HG02759 (cell line): ENCODE measurements at regions not wholly inside any gene's neighbourhood (a gene's known extent, or its start where the extent isn't known, plus 50 kb on each side); places are given as distances from the start of the nearest gene placed in this dataset.
"Not testable (repeated sequence)": the region's sequence is repeated elsewhere in the genome, so short reads cannot be mapped to it uniquely, and the experiment has no call there.

ENCODE experiments used
- ATAC-seq: cut with Tn5 transposase; IDR thresholded peaks from one replicate; pipeline ENCODE4 v1.9.1; 2021; ENCODE audit warnings: mild to moderate bottlenecking, moderate library complexity; ENCODE audit not compliant: unreplicated experiment

DNA sequence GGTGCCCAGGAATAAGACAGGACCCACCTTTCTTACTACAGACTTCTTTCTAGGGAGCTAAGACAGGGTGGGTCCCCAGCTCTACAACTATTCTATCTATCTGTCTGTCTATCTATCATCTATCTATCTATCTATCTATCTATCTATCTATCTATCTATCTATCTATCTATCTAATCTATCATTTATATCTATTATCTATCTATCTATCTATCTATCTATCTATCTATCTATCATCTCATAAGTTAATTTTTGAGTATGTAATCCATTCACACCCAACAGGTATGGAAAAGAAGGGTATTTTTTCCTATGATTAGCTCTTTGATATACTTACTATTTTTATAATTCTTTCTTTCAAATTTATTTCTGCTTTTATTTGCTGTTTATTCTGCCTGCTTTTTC is 55.9 kb downstream of the BAMBI start:
- ATAC-seq: no peak

GRCh38 chr10:28733647-28734046 is 56.3 kb downstream of the BAMBI start:
- no peak for ATAC-seq

DNA sequence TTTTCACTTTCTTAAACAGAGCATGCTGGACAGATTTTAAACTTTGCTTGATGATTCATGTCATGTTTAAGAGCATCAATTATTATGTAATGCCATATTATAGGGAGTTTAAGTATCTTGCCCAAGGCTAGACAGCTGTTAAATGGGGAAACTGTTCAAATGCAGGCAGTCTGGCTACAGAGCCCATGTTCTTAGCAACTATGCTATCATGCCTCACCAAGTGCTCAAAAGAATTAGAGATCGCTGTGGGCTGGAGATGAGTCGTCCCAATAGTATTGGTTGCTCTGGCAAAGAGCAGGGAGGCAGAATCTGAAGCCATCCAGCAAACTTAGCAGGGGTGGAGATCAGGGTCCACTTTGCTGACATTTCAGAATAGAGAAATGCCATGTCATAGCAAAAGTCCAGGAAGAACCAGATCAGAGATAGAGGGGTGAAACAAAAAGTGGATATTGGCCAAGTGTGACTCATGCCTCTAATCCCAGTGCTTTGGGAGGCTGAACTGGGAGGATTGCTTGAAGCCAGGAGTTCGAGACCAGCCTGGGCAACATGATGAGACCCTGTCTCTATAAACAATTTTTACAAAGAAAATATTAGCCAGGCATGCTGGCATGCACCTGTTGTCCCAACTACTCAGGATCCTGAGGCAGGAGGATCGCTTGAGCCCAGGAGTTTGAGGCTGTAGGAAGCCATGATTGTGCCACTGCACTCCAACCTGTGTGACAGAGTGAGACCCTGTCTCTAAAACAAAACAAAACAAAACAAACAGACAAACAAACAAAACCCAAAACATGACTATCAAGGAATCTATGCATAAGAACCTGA is 57.8 kb downstream of the BAMBI start:
- no peak for ATAC-seq

- no peak for ATAC-seq
These were observed 59.8 kb downstream of the BAMBI start for GRCh38 chr10:28737096-28737495.

- ATAC-seq: no peak
These were observed 60.9 kb downstream of the BAMBI start for GRCh38 chr10:28738200-28738599.

GRCh38 chr10:28743576-28743975 is 66.3 kb downstream of the BAMBI start:
- no peak for ATAC-seq

DNA sequence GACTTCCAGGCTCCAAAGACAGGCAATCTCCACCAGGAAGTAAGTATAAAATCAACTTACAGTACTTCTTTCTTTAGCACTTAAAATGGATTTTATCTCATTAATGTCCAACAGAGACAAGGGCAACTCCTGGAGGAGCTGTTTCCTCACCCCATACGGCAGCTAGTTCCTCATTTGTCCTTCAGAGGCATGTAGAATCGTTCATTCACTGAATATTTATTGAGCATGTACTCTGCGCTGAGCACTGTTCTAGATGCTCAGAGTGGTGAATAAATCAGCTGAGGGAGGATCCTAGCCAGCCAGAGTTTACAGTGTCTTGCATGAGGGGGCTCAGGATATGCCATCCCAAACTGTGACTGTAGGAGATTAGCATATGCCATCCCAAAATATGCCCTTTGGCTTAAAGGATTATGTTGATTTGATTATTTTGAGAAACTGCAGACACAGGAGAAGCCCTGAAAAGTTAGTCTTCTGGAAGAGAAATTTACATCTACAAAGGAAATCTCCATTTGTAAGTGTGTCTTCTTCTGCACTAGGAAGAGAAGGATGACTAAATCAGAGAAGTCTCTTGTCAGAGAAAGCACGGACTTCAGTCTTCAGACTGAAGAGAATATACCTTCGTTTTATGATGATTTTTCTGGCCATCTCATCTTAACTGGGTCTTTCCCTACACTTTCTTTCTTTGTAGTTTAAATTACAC is 66.9 kb downstream of the BAMBI start:
- ATAC-seq: no peak

DNA sequence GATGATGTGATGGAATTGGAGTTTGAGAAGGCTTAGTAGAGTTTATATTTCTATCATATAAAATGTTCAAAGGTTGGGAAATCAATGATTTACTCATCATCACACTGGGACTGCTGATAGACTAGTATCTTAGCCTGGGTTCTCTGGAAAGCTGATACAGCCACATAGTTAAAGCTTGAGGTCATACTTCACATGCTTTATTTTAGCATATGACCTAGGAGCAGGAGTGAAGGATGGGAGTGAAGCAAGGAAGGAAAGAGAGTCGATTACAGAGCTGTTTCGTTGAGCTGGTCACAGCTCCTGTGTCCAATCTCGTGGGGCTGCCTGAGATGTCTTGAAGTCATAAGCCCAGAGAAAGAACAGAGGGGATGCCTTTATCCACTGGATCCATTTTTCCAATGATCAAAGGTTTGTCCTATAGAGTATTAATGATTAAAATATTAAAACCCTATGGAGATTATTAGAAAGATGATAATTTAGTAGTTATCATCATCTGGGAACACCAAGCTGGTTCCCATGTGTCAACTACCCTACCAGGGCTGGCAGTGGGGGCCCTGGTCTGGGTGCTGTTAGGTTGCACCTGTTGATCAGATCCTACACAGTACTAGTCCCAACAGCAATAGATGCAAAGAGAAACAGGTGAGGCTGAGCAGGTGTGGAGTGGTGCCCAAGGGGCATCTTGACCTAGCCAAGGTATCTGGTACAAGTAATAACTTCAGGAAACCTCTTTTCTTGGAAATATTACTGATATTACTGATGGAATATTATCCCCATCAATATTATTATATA is 77.8 kb downstream of the BAMBI start:
- no peak for ATAC-seq

- no peak for ATAC-seq
These were observed 83.9 kb downstream of the BAMBI start for GRCh38 chr10:28761084-28761846.

- ATAC-seq: no peak
These were observed 86.3 kb downstream of the BAMBI start for GRCh38 chr10:28763471-28764170.

- ATAC-seq: no peak
These were observed 88.3 kb downstream of the BAMBI start for GRCh38 chr10:28765641-28766040.

DNA sequence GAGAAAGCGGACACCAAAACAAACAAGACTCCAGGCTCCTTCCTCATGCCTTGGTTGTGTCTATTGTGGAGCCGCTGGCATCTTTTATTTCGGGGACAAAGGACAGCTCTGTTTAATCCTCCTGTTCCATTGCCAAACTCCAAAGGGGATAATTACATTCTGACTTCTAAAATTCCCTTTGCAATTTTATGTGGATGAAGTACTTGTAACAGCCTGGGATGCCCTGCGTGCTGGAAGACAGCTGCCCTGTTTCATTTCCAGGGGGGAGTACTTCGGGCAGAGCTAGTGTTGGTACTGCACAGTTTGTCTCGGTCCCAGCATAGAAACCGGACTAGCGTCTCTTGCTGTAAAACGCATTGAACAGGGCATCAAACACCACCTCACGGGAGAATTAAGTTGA is 90.9 kb downstream of the BAMBI start:
- ATAC-seq: no peak

GRCh38 chr10:28769091-28769604 is 91.8 kb downstream of the BAMBI start:
- ATAC-seq: no peak

DNA sequence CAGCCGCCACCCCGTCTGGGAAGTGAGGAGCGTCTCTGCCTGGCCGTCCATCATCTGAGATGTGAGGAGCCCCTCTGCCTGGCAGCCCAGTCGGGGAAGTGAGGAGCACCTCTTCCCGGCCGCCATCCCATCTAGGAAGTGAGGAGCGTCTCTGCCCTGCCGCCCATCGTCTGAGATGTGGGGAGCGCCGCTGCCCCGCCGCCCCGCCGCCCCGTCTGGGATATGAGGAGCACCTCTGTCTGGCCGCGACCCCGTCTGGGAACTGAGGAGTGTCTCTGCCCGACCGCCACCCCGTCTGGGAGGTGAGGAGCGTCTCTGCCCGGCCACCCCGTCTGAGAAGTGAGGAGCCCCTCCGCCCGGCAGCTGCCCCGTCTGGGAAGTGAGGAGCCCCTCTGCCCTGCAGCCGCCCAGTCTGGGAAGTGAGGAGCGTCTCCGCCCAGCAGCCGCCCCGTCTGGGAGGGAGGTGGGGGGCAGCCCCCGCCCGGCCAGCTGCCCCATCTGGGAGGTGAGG is 94.3 kb downstream of the BAMBI start:
- ATAC-seq: not testable (repeated sequence)

GRCh38 chr10:28774051-28774995 is 97.0 kb downstream of the BAMBI start:
- ATAC-seq: no peak

DNA sequence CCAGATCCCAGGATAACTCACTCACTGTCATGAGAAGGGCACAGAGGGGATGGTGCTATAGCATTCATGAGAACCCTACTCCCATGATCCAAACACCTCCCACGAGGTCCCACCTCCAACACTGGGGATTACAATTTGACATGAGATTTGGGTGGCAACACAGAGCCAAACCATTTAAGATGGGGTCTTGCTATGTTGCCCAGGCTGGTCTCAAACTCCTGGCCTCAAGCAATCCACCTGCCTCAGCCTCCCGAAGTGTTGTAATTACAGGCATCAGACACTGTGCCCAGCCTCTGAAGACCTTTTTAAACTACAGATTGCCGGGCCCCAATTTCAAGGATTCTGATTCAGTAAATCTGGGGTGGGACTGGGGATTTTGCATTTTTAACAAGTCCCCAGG is 98.5 kb downstream of the BAMBI start:
- no peak for ATAC-seq

GRCh38 chr10:28776519-28776918 is 99.2 kb downstream of the BAMBI start:
- no peak for ATAC-seq

- ATAC-seq: no peak
These were observed 100.6 kb downstream of the BAMBI start for GRCh38 chr10:28777911-28778310.

GRCh38 chr10:28778524-28778923 is 101.2 kb downstream of the BAMBI start:
- no peak for ATAC-seq
